ENCODE measurements at regions not wholly inside any gene's neighbourhood (a gene's known extent, or its start where the extent isn't known, plus 50 kb on each side); places are given as distances from the start of the nearest gene placed in this dataset.

DNA sequence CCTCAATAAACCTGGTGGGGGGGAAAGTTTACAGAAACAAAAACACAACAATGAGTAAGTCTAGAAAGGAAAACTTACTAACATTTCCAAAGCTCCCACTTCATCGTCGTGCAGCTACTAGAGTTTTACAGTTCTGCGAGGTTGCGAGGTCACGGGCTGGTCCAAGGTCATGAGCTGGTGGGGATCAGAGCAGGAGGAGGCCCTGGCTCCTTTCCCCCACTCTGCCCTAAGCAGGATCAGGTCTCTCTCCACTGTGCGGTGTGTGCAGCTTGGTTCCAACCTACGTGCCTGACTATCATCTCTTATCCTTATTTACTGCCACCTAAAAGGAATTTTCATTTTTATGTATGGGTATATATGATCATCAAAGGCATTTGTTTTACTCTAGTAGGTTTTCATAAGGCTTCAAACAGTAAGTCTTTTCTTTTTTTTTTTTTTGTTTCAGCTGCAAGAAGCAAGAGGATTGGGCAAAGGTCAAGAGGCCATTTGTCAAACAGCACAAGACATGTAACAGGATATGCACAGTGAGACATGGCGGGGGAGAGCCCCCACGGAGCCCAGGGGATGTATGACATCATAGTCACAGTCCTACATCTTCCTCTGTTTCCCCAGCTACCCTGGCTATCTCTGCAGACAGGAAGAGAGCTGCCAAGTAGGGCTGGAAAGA, 76.6 kb upstream of the POMP start:
- Mint-ChIP-seq H3K36me3 (ENCODE audit: unreplicated experiment) (no peaks in the 10 kb centered on the region), H3K9me3 (ENCODE audit: unreplicated experiment) (no peaks in the 10 kb centered on the region), H3K4me1 (ENCODE audit: unreplicated experiment) (peaks cover 21% of the 10 kb centered on the region), H3K27me3 (ENCODE audit: unreplicated experiment) (no peaks in the 10 kb centered on the region), H3K27ac (ENCODE audit: unreplicated experiment) (no peak overlapping the region), H3K4me3 (ENCODE audit: unreplicated experiment) (no peak overlapping the region)
- TF ChIP-seq, protein P1, sequence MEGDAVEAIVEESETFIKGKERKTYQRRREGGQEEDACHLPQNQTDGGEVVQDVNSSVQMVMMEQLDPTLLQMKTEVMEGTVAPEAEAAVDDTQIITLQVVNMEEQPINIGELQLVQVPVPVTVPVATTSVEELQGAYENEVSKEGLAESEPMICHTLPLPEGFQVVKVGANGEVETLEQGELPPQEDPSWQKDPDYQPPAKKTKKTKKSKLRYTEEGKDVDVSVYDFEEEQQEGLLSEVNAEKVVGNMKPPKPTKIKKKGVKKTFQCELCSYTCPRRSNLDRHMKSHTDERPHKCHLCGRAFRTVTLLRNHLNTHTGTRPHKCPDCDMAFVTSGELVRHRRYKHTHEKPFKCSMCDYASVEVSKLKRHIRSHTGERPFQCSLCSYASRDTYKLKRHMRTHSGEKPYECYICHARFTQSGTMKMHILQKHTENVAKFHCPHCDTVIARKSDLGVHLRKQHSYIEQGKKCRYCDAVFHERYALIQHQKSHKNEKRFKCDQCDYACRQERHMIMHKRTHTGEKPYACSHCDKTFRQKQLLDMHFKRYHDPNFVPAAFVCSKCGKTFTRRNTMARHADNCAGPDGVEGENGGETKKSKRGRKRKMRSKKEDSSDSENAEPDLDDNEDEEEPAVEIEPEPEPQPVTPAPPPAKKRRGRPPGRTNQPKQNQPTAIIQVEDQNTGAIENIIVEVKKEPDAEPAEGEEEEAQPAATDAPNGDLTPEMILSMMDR (IDR thresholded peaks at IDR 0.05): no peak
- DNase-seq (ENCODE audit: extremely low spot score, unreplicated experiment): no peak

DNA sequence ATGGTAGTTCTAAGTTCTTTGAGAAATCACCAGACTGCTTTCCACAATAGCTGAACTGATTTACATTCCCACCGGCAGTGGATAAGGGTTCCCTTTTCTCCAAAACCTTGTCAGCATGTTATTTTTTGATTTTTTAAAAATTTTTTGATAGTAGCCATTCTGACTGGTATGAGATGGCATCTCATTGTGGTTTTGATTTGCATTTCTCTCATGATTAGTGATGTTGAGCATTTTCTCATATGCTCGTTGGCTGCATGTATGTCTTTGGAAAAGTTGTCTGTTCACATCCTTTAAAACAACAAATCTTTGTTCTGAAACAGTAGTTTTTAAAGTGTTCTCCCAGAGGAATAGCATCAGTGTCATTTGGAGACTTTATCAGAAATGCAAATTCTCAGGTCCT, 77.5 kb upstream of the POMP start:
- H3K4me1 Mint-ChIP-seq (ENCODE audit: unreplicated experiment): peaks cover 16% of the 10 kb centered on the region
- H3K9me3 Mint-ChIP-seq (ENCODE audit: unreplicated experiment): no peaks in the 10 kb centered on the region
- DNase-seq (ENCODE audit: extremely low spot score, unreplicated experiment): no peak
- H3K36me3 Mint-ChIP-seq (ENCODE audit: unreplicated experiment): no peaks in the 10 kb centered on the region
- no peak overlapping the region for H3K27ac Mint-ChIP-seq (ENCODE audit: unreplicated experiment)
- TF ChIP-seq, protein P1 (IDR thresholded peaks at IDR 0.05): no peak
- H3K27me3 Mint-ChIP-seq (ENCODE audit: unreplicated experiment): no peaks in the 10 kb centered on the region
- no peak overlapping the region for H3K4me3 Mint-ChIP-seq (ENCODE audit: unreplicated experiment)

DNA sequence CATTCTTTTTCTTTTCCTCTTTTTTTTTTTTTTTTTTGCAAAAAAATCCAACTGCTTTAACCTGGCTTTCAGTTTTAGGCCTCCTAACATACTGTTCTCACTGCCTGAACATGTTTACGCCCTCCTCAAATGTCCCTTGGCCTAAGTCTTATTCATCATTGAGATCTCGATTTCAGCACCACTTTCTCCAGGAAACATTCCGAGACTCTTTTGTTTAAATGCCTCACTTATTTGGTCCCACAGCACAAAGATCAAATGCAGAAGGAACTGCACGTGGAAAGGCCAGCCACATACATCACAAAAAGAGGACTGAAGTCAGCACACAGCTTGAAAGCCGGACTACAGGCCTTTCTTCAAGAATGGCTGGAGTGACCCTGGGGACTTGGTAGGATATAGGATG, 79.2 kb upstream of the POMP start:
- TF ChIP-seq, protein P1 (IDR thresholded peaks at IDR 0.05): no peak
- no peaks in the 10 kb centered on the region for H3K36me3 Mint-ChIP-seq (ENCODE audit: unreplicated experiment)
- no peak overlapping the region for H3K27ac Mint-ChIP-seq (ENCODE audit: unreplicated experiment)
- no peak for DNase-seq (ENCODE audit: extremely low spot score, unreplicated experiment)
- H3K9me3 Mint-ChIP-seq (ENCODE audit: unreplicated experiment): no peaks in the 10 kb centered on the region
- H3K4me3 Mint-ChIP-seq (ENCODE audit: unreplicated experiment): no peak overlapping the region
- H3K4me1 Mint-ChIP-seq (ENCODE audit: unreplicated experiment): peaks cover 3% of the 10 kb centered on the region
- no peaks in the 10 kb centered on the region for H3K27me3 Mint-ChIP-seq (ENCODE audit: unreplicated experiment)

DNA sequence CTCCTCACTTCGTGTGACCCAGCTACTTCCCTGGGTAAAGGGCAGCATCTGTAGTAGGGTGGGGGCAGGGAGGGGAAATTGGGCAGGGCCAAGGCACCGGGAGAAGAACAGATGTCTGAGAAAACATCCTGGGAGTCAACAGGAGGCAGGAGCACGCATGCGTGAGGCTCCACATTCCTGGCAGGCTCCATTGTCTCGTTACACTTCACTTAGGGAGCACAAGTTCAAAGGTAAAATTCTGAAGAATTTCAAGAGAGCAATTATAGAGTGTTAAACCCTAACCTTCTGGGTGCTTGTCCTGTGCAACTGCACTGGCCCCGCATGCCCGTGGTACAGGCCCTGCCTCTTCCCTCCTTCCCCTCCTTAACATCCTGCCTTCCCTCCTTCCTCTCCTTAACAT, 79.6 kb upstream of the POMP start:
- Mint-ChIP-seq H3K4me1 (ENCODE audit: unreplicated experiment) (peaks cover 2% of the 10 kb centered on the region), H3K4me3 (ENCODE audit: unreplicated experiment) (no peak overlapping the region), H3K27me3 (ENCODE audit: unreplicated experiment) (no peaks in the 10 kb centered on the region), H3K9me3 (ENCODE audit: unreplicated experiment) (peaks cover 3% of the 10 kb centered on the region), H3K36me3 (ENCODE audit: unreplicated experiment) (no peaks in the 10 kb centered on the region), H3K27ac (ENCODE audit: unreplicated experiment) (no peak overlapping the region)
- no peak for DNase-seq (ENCODE audit: extremely low spot score, unreplicated experiment)
- TF ChIP-seq, protein P1 (IDR thresholded peaks at IDR 0.05): no peak

DNA sequence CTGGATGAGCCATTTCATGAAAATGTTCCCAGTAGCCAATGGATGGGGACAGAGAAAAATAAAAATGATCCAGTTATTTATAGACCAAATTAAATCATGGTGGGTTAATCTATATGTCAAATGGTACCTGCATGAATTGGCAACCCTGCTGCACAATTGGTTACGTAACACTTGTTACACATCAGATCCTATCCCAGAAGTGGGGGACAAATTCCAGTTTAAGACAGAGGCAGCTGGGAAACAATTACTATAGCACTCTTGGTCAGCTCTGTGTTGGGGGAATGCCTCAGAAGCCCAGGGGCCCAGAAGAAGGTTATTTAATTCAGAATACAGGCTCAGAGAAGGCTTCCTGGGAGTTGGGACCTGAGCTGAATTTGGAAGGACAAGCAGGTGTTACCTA, 81.1 kb upstream of the FLT1 start:
- Mint-ChIP-seq H3K4me3 (ENCODE audit: unreplicated experiment) (no peak overlapping the region), H3K4me1 (ENCODE audit: unreplicated experiment) (no peaks in the 10 kb centered on the region), H3K9me3 (ENCODE audit: unreplicated experiment) (peaks cover 6% of the 10 kb centered on the region), H3K27me3 (ENCODE audit: unreplicated experiment) (no peaks in the 10 kb centered on the region), H3K36me3 (ENCODE audit: unreplicated experiment) (no peaks in the 10 kb centered on the region), H3K27ac (ENCODE audit: unreplicated experiment) (no peak overlapping the region)
- DNase-seq (ENCODE audit: extremely low spot score, unreplicated experiment): no peak
- TF ChIP-seq, protein P1 (IDR thresholded peaks at IDR 0.05): no peak

Data from osteocyte (in vitro differentiated cells).